ENCODE measurements at regions not wholly inside any gene's neighbourhood (a gene's known extent, or its start where the extent isn't known, plus 50 kb on each side); places are given as distances from the start of the nearest gene placed in this dataset.

DNA sequence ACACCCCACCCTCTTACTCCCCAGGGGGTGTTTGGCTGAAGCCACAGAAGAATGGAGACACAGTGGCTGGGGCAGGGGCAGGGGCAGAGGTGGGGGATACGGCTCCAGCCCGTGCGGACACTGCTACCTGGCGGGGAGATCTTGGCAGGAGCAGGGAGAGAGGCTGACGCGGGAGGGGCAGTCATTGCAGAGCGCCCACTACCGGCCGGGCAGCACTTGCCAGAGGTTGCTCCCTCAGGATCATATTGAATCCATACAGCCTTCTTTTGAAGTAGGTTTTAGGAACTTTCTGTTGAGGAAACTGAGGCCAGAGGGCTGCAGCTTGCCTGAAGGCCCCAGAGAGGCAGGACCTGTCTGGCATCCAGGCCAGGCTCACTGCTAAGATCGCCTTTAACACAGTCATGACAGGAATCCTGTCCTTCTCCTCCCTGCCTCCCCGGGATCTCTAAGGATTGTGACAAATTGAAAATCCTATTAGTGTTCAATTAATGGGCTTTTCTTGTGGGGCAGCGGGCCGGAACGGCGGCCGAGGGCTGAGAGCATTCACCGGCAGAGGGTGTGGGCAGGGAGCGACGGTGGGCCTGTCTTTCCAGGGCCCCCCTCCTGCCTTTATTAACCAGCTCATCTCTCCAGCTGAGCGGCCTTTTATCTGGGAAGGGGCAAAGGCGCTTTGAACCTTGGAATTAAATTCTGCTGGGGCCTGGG is 65.5 kb upstream of the WNT4 start:
- intact Hi-C loops (cut with micrococcal nuclease; ENCODE audit: unreplicated experiment) (no loop called here), in situ Hi-C loops (cut with HindIII; ENCODE audit: extremely low pct_ligation_motif_present, low pct_unique_long_range_greater_than_20kb) (no loop called here)
- Histone ChIP-seq H3K4me3 (replicated peaks in 1 of 3; ENCODE audit: insufficient read depth in 1 of 3, low read depth in 2 of 3, low read length in 3 of 3) (no peak overlapping the region), H3K36me3 (replicated peaks in 1 of 2; ENCODE audit: control insufficient read depth in 1 of 2, insufficient read depth in 2 of 2, low read length in 2 of 2) (no peaks in the 10 kb centered on the region), H3K27ac (ENCODE audit: extremely low read length, insufficient read depth, low read length) (no peak overlapping the region), H3K27me3 (ENCODE audit: control insufficient read depth in 1 of 2, insufficient read depth in 2 of 2, low read length in 2 of 2) (peaks cover 22 to 86% of the 10 kb centered on the region in 2 experiments), H3K4me1 (ENCODE audit: insufficient read depth, low read length) (no peaks in the 10 kb centered on the region), H2AFZ (ENCODE audit: low read length) (no peak overlapping the region), H4K20me1 (ENCODE audit: insufficient read depth, low read length) (no peaks in the 10 kb centered on the region), H3K4me2 (ENCODE audit: low read depth, low read length) (no peak overlapping the region), H3K79me2 (ENCODE audit: insufficient read depth, low read length) (no peaks in the 10 kb centered on the region), H3K9me3 (ENCODE audit: low read length) (no peaks in the 10 kb centered on the region), H3K9ac (ENCODE audit: insufficient read depth, low read depth, low read length) (no peak overlapping the region)
- ATAC-seq (no peak), FAIRE-seq (no peak), DNase-seq (ENCODE audit: low spot score) (no peak)
- CTCF ChIA-PET (ENCODE audit: low intra/inter-chr PET ratio, low total read pairs) = no interaction called here
- POLR2A ChIA-PET = no interaction called here
- BruUV-seq (replicated peaks) = no TSS peak
- WGBS (ENCODE audit: low lambda C conversion rate) = 15% methylated on average over 19 of the region's 21 CpGs
- TF ChIP-seq, protein P1, sequence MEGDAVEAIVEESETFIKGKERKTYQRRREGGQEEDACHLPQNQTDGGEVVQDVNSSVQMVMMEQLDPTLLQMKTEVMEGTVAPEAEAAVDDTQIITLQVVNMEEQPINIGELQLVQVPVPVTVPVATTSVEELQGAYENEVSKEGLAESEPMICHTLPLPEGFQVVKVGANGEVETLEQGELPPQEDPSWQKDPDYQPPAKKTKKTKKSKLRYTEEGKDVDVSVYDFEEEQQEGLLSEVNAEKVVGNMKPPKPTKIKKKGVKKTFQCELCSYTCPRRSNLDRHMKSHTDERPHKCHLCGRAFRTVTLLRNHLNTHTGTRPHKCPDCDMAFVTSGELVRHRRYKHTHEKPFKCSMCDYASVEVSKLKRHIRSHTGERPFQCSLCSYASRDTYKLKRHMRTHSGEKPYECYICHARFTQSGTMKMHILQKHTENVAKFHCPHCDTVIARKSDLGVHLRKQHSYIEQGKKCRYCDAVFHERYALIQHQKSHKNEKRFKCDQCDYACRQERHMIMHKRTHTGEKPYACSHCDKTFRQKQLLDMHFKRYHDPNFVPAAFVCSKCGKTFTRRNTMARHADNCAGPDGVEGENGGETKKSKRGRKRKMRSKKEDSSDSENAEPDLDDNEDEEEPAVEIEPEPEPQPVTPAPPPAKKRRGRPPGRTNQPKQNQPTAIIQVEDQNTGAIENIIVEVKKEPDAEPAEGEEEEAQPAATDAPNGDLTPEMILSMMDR (CRISPR knock-in tag; IDR thresholded peaks at IDR 0.05) = peak; percentile 31; the same call in 1 of the 2 replicates
- no peak for TF ChIP-seq ARID2 (CRISPR knock-in tag; IDR thresholded peaks at IDR 0.05; ENCODE audit: borderline replicate concordance)

DNA sequence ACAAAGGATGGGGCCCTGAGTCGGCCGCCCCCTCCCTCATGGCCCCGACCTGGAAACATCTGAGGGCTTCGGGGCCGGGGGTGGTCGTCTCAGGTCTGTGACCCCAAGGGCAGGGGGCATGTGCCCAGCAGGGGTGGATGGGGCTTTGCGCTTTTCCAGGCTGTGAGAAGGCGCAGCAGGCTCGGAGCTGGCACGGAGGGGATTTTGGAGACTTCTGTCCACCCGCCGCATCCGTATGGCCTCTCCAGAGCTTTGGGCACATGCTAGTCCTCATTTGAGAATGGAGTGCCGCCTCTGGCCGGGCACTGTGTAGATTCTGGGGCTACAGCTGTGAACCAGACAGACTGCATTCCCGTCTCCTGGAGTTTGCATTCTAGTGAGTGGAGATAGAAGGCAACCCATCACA is 66.1 kb upstream of the WNT4 start:
- FAIRE-seq (no peak), DNase-seq (ENCODE audit: low spot score) (no peak), ATAC-seq (no peak)
- Histone ChIP-seq H2AFZ (ENCODE audit: low read length) (no peak overlapping the region), H3K27ac (ENCODE audit: extremely low read length, insufficient read depth, low read length) (no peak overlapping the region), H4K20me1 (ENCODE audit: insufficient read depth, low read length) (no peaks in the 10 kb centered on the region), H3K36me3 (replicated peaks in 1 of 2; ENCODE audit: control insufficient read depth in 1 of 2, insufficient read depth in 2 of 2, low read length in 2 of 2) (no peaks in the 10 kb centered on the region), H3K4me1 (ENCODE audit: insufficient read depth, low read length) (no peaks in the 10 kb centered on the region), H3K9ac (ENCODE audit: insufficient read depth, low read depth, low read length) (no peak overlapping the region), H3K27me3 (ENCODE audit: control insufficient read depth in 1 of 2, insufficient read depth in 2 of 2, low read length in 2 of 2) (peaks cover 21 to 81% of the 10 kb centered on the region in 2 experiments), H3K79me2 (ENCODE audit: insufficient read depth, low read length) (no peaks in the 10 kb centered on the region), H3K4me2 (ENCODE audit: low read depth, low read length) (no peak overlapping the region), H3K9me3 (ENCODE audit: low read length) (no peaks in the 10 kb centered on the region), H3K4me3 (replicated peaks in 1 of 3; ENCODE audit: insufficient read depth in 1 of 3, low read depth in 2 of 3, low read length in 3 of 3) (no peak overlapping the region)
- CTCF ChIA-PET (ENCODE audit: low intra/inter-chr PET ratio, low total read pairs) = no interaction called here
- in situ Hi-C loops (cut with HindIII; ENCODE audit: extremely low pct_ligation_motif_present, low pct_unique_long_range_greater_than_20kb) (no loop called here), intact Hi-C loops (cut with micrococcal nuclease; ENCODE audit: unreplicated experiment) (no loop called here)
- BruUV-seq (replicated peaks) = no TSS peak
- 27% methylated on average over 8 of the region's 16 CpGs for WGBS (ENCODE audit: low lambda C conversion rate)
- POLR2A ChIA-PET = no interaction called here
- TF ChIP-seq, protein P2, sequence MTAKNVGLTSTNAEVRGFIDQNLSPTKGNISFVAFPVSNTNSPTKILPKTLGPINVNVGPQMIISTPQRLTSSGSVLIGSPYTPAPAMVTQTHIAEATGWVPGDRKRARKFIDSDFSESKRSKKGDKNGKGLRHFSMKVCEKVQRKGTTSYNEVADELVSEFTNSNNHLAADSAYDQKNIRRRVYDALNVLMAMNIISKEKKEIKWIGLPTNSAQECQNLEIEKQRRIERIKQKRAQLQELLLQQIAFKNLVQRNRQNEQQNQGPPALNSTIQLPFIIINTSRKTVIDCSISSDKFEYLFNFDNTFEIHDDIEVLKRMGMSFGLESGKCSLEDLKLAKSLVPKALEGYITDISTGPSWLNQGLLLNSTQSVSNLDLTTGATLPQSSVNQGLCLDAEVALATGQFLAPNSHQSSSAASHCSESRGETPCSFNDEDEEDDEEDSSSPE (CRISPR knock-in tag; IDR thresholded peaks at IDR 0.05) = no peak
- TF ChIP-seq HOXA9 (CRISPR knock-in tag; IDR thresholded peaks at IDR 0.05; ENCODE audit: borderline replicate concordance) (no peak), HDAC2 (CRISPR knock-in tag; IDR thresholded peaks at IDR 0.05) (no peak), ZNF674 (CRISPR knock-in tag; IDR thresholded peaks at IDR 0.05; ENCODE audit: low read depth) (no peak), ZNF772 (CRISPR knock-in tag; IDR thresholded peaks at IDR 0.05) (no peak), HNRNPH1 (optimal IDR thresholded peaks at IDR 0.05; ENCODE audit: low read depth, low read length) (no peak), ZNF326 (CRISPR knock-in tag; IDR thresholded peaks at IDR 0.05; ENCODE audit: borderline replicate concordance) (no peak), IRX3 (CRISPR knock-in tag; IDR thresholded peaks at IDR 0.05; ENCODE audit: borderline replicate concordance, low read depth) (no peak), ZFAT (CRISPR knock-in tag; conservative IDR thresholded peaks at IDR 0.05) (no peak)
- TF ChIP-seq, protein P1 (CRISPR knock-in tag; IDR thresholded peaks at IDR 0.05) = no peak

Data from HepG2 (cell line).